HepG2 (cell line): ENCODE measurements at regions not wholly inside any gene's neighbourhood (a gene's known extent, or its start where the extent isn't known, plus 50 kb on each side); places are given as distances from the start of the nearest gene placed in this dataset.

Source experiments
- ASH2L ChIP-seq: fragments of 300-600, 200-600 bp; sonication (generic); IDR thresholded peaks from 2 replicates; pipeline ENCODE4 v1.7.0; 2017; ENCODE audit warnings: low read depth, mild to moderate bottlenecking, moderate library complexity, mixed read lengths, low read length; ENCODE audit not compliant: insufficient read length
- CEBPB ChIP-seq: IDR thresholded peaks from 2 replicates; pipeline ENCODE4 v1.6.1; 2011; ENCODE audit warnings: low read depth, low read length, improper control_type of control experiment, borderline replicate concordance
- DR1 ChIP-seq: sonication (generic); formaldehyde crosslinking; IDR thresholded peaks from 2 replicates; pipeline ENCODE4 v1.8.0; 2021; ENCODE audit warnings: mild to moderate bottlenecking, missing genetic modification reagents, inconsistent platforms
- FOXC1 ChIP-seq: sonication (generic); formaldehyde crosslinking; IDR thresholded peaks from 2 replicates; pipeline ENCODE4 v1.8.0; 2022; ENCODE audit warnings: mild to moderate bottlenecking, missing genetic modification reagents, borderline replicate concordance
- HMG20A ChIP-seq: IDR thresholded peaks from 2 replicates; pipeline ENCODE4 v1.6.1; 2016; ENCODE audit warnings: borderline replicate concordance
- JDP2 ChIP-seq: sonication (generic); formaldehyde crosslinking; IDR thresholded peaks from 2 replicates; pipeline ENCODE4 v1.8.1; 2022; ENCODE audit warnings: missing genetic modification reagents, borderline replicate concordance
- MTF2 ChIP-seq: sonication (generic); formaldehyde crosslinking; IDR thresholded peaks from 2 replicates; pipeline ENCODE4 v1.5.0; 2020; ENCODE audit warnings: missing genetic modification reagents, borderline replicate concordance
- NFIB ChIP-seq: sonication (generic); formaldehyde crosslinking; IDR thresholded peaks from 2 replicates; pipeline ENCODE4 v1.9.0; 2021; ENCODE audit warnings: missing genetic modification reagents, mild to moderate bottlenecking, borderline replicate concordance
- TBP ChIP-seq: sonication (generic); formaldehyde crosslinking; IDR thresholded peaks from 2 replicates; pipeline ENCODE4 v1.5.0; 2020; ENCODE audit warnings: missing genetic modification reagents
- YEATS2 ChIP-seq: sonication (generic); formaldehyde crosslinking; IDR thresholded peaks from 2 replicates; pipeline ENCODE4 v1.4.0; 2020; ENCODE audit warnings: missing genetic modification reagents, borderline replicate concordance
- ZNF484 ChIP-seq: sonication (generic); formaldehyde crosslinking; IDR thresholded peaks from 2 replicates; pipeline ENCODE4 v1.5.1; 2020; ENCODE audit warnings: mild to moderate bottlenecking, low read depth, missing genetic modification reagents, borderline replicate concordance
- ZNF772 ChIP-seq: sonication (generic); formaldehyde crosslinking; IDR thresholded peaks from 2 replicates; pipeline ENCODE4 v1.5.0; 2020; ENCODE audit warnings: mild to moderate bottlenecking, missing genetic modification reagents
- TF ChIP-seq, protein P1 (sequence below): sonication (generic); formaldehyde crosslinking; IDR thresholded peaks from 2 replicates; pipeline ENCODE4 v1.4.0; 2020; ENCODE audit warnings: missing genetic modification reagents
- TF ChIP-seq, protein P2 (sequence below): sonication (generic); formaldehyde crosslinking; IDR thresholded peaks from 2 replicates; pipeline ENCODE4 v1.8.1; 2023; ENCODE audit warnings: mild to moderate bottlenecking, moderate library complexity, missing genetic modification reagents
- TF ChIP-seq, protein P3 (sequence below): sonication (generic); formaldehyde crosslinking; conservative IDR thresholded peaks from 2 replicates; pipeline ENCODE4 v1.4.0; 2020; ENCODE audit warnings: missing genetic modification reagents
- TF ChIP-seq, protein P4 (sequence below): sonication (generic); formaldehyde crosslinking; IDR thresholded peaks from 2 replicates; pipeline ENCODE4 v1.9.0; 2022; ENCODE audit warnings: low read depth, missing genetic modification reagents
- TF ChIP-seq, protein P5 (sequence below): sonication (generic); formaldehyde crosslinking; IDR thresholded peaks from 2 replicates; pipeline ENCODE4 v1.4.0; 2020; ENCODE audit warnings: missing genetic modification reagents, low read depth, mild to moderate bottlenecking, borderline replicate concordance
- TF ChIP-seq, protein P6 (sequence below): sonication (generic); formaldehyde crosslinking; conservative IDR thresholded peaks from 2 replicates; pipeline ENCODE4 v1.4.0; 2020; ENCODE audit warnings: missing genetic modification reagents

DNA sequence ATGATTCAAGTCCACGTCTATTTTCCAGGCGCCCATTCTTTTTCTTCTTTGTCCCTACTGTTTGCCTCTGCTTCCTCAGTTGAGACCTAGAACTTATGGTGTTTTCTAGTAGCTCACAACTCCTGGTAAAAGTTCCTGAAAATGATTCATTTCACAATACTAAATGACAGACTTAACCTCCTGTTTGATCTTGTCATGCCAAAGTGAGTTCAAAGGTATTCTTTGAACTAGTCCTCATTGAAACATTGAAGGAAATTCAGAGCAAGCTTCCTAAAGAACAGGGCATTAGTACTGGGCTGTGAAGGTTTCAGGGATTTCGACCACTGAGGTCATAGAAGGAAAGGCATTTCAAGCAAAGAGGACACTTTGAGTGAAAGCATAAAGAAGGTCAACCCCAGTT lies 132.8 kb downstream of the IBTK start (continued):
- TF ChIP-seq, protein P1, sequence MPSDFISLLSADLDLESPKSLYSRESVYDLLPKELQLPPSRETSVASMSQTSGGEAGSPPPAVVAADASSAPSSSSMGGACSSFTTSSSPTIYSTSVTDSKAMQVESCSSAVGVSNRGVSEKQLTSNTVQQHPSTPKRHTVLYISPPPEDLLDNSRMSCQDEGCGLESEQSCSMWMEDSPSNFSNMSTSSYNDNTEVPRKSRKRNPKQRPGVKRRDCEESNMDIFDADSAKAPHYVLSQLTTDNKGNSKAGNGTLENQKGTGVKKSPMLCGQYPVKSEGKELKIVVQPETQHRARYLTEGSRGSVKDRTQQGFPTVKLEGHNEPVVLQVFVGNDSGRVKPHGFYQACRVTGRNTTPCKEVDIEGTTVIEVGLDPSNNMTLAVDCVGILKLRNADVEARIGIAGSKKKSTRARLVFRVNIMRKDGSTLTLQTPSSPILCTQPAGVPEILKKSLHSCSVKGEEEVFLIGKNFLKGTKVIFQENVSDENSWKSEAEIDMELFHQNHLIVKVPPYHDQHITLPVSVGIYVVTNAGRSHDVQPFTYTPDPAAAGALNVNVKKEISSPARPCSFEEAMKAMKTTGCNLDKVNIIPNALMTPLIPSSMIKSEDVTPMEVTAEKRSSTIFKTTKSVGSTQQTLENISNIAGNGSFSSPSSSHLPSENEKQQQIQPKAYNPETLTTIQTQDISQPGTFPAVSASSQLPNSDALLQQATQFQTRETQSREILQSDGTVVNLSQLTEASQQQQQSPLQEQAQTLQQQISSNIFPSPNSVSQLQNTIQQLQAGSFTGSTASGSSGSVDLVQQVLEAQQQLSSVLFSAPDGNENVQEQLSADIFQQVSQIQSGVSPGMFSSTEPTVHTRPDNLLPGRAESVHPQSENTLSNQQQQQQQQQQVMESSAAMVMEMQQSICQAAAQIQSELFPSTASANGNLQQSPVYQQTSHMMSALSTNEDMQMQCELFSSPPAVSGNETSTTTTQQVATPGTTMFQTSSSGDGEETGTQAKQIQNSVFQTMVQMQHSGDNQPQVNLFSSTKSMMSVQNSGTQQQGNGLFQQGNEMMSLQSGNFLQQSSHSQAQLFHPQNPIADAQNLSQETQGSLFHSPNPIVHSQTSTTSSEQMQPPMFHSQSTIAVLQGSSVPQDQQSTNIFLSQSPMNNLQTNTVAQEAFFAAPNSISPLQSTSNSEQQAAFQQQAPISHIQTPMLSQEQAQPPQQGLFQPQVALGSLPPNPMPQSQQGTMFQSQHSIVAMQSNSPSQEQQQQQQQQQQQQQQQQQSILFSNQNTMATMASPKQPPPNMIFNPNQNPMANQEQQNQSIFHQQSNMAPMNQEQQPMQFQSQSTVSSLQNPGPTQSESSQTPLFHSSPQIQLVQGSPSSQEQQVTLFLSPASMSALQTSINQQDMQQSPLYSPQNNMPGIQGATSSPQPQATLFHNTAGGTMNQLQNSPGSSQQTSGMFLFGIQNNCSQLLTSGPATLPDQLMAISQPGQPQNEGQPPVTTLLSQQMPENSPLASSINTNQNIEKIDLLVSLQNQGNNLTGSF (CRISPR knock-in tag), result no peak
- TF ChIP-seq, protein P2, sequence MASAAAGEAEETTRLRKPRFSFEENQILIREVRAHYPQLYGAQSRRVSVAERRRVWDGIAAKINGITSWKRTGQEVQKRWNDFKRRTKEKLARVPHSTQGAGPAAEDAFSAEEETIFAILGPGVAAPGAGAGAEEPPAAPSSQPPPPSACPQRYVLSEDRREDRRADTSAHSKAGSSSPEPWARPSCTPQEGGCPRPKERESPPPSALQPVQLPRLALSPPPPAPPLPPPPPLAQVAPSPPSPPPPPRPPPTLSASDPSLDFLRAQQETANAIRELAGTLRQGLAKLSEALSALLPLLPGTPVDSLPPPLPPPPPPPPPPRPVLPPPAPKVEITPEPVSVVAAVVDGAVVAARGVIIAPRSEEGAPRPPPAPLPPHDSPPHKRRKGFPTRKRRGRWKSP (CRISPR knock-in tag), result no peak
- TF ChIP-seq, protein P3, sequence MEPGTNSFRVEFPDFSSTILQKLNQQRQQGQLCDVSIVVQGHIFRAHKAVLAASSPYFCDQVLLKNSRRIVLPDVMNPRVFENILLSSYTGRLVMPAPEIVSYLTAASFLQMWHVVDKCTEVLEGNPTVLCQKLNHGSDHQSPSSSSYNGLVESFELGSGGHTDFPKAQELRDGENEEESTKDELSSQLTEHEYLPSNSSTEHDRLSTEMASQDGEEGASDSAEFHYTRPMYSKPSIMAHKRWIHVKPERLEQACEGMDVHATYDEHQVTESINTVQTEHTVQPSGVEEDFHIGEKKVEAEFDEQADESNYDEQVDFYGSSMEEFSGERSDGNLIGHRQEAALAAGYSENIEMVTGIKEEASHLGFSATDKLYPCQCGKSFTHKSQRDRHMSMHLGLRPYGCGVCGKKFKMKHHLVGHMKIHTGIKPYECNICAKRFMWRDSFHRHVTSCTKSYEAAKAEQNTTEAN (CRISPR knock-in tag), result no peak
- TF ChIP-seq YEATS2 (no peak), HMG20A (CRISPR knock-in tag) (peak; percentile 84), MTF2 (no peak), TBP (CRISPR knock-in tag) (no peak), ZNF484 (no peak), CEBPB (peak; percentile 60; the same call in 1 of the 2 replicates), DR1 (CRISPR knock-in tag) (no peak), ZNF772 (CRISPR knock-in tag) (no peak), NFIB (CRISPR knock-in tag) (no peak), FOXC1 (CRISPR knock-in tag) (no peak), JDP2 (CRISPR knock-in tag) (no peak), ASH2L (no peak)
- TF ChIP-seq, protein P4, sequence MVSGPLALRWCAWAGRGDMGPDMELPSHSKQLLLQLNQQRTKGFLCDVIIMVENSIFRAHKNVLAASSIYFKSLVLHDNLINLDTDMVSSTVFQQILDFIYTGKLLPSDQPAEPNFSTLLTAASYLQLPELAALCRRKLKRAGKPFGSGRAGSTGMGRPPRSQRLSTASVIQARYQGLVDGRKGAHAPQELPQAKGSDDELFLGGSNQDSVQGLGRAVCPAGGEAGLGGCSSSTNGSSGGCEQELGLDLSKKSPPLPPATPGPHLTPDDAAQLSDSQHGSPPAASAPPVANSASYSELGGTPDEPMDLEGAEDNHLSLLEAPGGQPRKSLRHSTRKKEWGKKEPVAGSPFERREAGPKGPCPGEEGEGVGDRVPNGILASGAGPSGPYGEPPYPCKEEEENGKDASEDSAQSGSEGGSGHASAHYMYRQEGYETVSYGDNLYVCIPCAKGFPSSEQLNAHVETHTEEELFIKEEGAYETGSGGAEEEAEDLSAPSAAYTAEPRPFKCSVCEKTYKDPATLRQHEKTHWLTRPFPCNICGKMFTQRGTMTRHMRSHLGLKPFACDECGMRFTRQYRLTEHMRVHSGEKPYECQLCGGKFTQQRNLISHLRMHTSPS, result no peak
- TF ChIP-seq, protein P5, sequence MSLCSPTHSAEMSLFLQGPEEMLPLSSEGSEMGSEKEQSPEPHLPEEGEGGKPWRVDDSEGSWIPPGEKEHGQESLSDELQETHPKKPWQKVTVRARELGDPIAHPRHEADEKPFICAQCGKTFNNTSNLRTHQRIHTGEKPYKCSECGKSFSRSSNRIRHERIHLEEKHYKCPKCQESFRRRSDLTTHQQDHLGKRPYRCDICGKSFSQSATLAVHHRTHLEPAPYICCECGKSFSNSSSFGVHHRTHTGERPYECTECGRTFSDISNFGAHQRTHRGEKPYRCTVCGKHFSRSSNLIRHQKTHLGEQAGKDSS (CRISPR knock-in tag), result no peak
- TF ChIP-seq, protein P6, sequence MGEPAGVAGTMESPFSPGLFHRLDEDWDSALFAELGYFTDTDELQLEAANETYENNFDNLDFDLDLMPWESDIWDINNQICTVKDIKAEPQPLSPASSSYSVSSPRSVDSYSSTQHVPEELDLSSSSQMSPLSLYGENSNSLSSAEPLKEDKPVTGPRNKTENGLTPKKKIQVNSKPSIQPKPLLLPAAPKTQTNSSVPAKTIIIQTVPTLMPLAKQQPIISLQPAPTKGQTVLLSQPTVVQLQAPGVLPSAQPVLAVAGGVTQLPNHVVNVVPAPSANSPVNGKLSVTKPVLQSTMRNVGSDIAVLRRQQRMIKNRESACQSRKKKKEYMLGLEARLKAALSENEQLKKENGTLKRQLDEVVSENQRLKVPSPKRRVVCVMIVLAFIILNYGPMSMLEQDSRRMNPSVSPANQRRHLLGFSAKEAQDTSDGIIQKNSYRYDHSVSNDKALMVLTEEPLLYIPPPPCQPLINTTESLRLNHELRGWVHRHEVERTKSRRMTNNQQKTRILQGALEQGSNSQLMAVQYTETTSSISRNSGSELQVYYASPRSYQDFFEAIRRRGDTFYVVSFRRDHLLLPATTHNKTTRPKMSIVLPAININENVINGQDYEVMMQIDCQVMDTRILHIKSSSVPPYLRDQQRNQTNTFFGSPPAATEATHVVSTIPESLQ, result no peak
